ENCODE measurements at regions not wholly inside any gene's neighbourhood (a gene's known extent, or its start where the extent isn't known, plus 50 kb on each side); places are given as distances from the start of the nearest gene placed in this dataset.
"Not testable (repeated sequence)": the region's sequence is repeated elsewhere in the genome, so short reads cannot be mapped to it uniquely, and the experiment has no call there.

- not testable (repeated sequence) for H3K36me3 Mint-ChIP-seq (ENCODE audit: unreplicated experiment); H3K4me1 Mint-ChIP-seq (ENCODE audit: low read depth, unreplicated experiment); H3K27ac Mint-ChIP-seq (ENCODE audit: unreplicated experiment); H3K27me3 Mint-ChIP-seq (ENCODE audit: unreplicated experiment); H3K9me3 Mint-ChIP-seq (ENCODE audit: unreplicated experiment); H3K4me3 Mint-ChIP-seq (ENCODE audit: unreplicated experiment)
- peak; percentile 38 for DNase-seq
These were observed 56.6 kb upstream of the GOLGA8N start for GRCh38 chr15:32536507-32537172.

DNA sequence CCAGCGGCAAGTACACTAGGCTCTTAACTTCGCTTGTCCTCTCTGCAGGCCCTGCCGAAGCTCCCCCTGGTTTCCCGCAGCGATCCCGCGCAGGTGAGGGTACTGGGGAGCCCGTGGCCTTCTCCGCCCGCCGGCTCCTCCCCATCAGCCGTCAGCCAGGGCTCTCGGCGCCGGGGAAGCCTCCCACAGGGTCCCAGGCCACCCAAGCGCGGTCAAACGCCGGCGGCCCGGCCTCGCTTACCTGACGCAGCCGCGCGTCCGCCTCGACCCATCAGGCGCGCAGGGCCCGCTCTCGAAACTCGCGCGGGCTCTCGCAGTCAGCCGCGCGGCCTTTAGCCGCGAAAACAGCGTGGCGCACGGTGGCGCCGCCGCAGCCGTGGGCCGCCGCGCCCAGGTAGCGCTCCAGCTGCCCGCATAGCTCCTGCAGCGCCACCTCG, 57.2 kb upstream of the GOLGA8N start:
- not testable (repeated sequence) for H3K9me3 Mint-ChIP-seq (ENCODE audit: unreplicated experiment); H3K36me3 Mint-ChIP-seq (ENCODE audit: unreplicated experiment); DNase-seq; H3K27me3 Mint-ChIP-seq (ENCODE audit: unreplicated experiment); H3K27ac Mint-ChIP-seq (ENCODE audit: unreplicated experiment); H3K4me3 Mint-ChIP-seq (ENCODE audit: unreplicated experiment); H3K4me1 Mint-ChIP-seq (ENCODE audit: low read depth, unreplicated experiment)

DNA sequence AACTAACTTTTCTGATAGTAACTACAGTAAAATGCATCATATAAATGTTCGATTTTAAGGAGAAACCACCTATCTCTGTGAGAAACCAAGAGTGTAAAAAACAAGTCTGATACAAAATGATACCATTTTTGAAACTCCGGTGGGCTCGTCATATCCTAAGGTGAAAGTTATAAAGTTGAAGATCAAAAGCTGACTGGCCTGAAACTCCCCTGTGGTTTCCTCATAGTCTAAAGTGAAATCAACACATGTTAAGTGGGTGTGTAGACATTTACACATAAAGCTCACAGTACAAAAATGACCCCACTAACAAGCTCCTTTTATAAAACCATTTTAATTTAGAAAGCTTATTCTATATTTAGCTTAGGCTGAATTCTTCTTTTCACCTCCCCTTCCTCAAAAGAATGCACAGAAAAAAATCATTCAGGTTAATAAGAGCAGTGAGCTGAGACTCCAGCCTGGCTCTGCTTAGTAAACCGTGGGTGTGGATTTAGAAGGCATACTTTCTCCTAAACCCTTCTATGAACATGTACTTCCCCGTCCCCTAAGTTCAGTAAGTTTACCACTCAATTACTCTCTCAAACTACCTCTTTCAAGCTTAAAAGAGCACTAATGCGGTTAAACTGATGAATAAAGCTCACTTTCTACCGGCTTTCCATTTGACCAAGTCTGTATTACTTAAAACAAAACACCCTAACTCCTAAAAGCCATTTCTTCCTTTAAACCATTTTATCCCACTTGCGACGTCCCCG, 57.9 kb upstream of the GOLGA8N start:
- not testable (repeated sequence) for H3K9me3 Mint-ChIP-seq (ENCODE audit: unreplicated experiment); DNase-seq; H3K36me3 Mint-ChIP-seq (ENCODE audit: unreplicated experiment); H3K4me1 Mint-ChIP-seq (ENCODE audit: low read depth, unreplicated experiment); H3K27me3 Mint-ChIP-seq (ENCODE audit: unreplicated experiment); H3K4me3 Mint-ChIP-seq (ENCODE audit: unreplicated experiment); H3K27ac Mint-ChIP-seq (ENCODE audit: unreplicated experiment)

- not testable (repeated sequence) for H3K4me3 Mint-ChIP-seq (ENCODE audit: unreplicated experiment); H3K9me3 Mint-ChIP-seq (ENCODE audit: unreplicated experiment); H3K4me1 Mint-ChIP-seq (ENCODE audit: low read depth, unreplicated experiment); DNase-seq; H3K36me3 Mint-ChIP-seq (ENCODE audit: unreplicated experiment); H3K27me3 Mint-ChIP-seq (ENCODE audit: unreplicated experiment); H3K27ac Mint-ChIP-seq (ENCODE audit: unreplicated experiment)
These were observed 67.5 kb upstream of the GOLGA8O start for GRCh38 chr15:32522900-32523299.

- H3K27me3 Mint-ChIP-seq (ENCODE audit: unreplicated experiment); H3K4me1 Mint-ChIP-seq (ENCODE audit: low read depth, unreplicated experiment); DNase-seq; H3K4me3 Mint-ChIP-seq (ENCODE audit: unreplicated experiment); H3K36me3 Mint-ChIP-seq (ENCODE audit: unreplicated experiment); H3K9me3 Mint-ChIP-seq (ENCODE audit: unreplicated experiment); H3K27ac Mint-ChIP-seq (ENCODE audit: unreplicated experiment): not testable (repeated sequence)
These were observed 67.0 kb upstream of the GOLGA8O start for GRCh38 chr15:32522421-32522820.

DNA sequence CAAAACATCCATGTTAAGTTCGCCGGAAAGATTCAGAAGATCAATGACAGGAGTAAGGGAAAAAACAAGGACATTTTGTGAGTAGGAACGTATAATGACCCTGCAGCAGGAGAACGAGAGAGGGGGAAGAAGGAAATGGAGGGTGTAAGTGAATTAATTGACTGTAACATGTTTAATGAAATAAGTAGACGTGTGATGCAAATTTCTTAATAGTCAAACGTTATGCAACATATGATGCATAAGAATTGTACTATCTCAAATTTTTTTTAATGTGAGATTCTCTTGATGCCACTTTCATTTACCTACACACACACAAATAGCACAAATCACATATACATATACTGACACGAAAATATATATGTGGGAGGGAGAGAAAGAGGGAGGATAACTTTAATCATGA, 63.5 kb upstream of the GOLGA8O start:
- H3K4me1 Mint-ChIP-seq (ENCODE audit: low read depth, unreplicated experiment); H3K27me3 Mint-ChIP-seq (ENCODE audit: unreplicated experiment); H3K27ac Mint-ChIP-seq (ENCODE audit: unreplicated experiment); DNase-seq; H3K4me3 Mint-ChIP-seq (ENCODE audit: unreplicated experiment); H3K36me3 Mint-ChIP-seq (ENCODE audit: unreplicated experiment); H3K9me3 Mint-ChIP-seq (ENCODE audit: unreplicated experiment): not testable (repeated sequence)

DNA sequence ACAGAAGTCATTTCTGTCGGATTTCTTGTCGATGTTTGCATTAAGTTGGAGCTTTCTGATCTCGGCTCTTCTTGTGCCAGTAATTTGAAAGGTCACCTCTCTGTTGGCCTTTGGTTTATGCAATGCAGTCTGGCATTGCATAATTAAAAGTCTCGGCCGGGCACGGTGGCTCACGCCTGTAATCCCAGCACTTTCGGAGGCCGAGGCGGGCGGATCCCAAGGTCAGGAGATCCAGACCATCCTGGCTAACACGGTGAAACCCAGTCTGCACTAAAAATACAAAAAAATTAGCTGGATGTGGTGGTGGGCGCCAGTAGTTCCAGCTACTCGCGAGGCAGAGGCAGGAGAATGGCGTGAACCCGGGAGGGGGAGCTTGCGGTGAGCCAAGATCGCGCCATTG, 62.6 kb upstream of the GOLGA8O start:
- not testable (repeated sequence) for H3K9me3 Mint-ChIP-seq (ENCODE audit: unreplicated experiment); H3K4me3 Mint-ChIP-seq (ENCODE audit: unreplicated experiment); H3K27me3 Mint-ChIP-seq (ENCODE audit: unreplicated experiment); H3K4me1 Mint-ChIP-seq (ENCODE audit: low read depth, unreplicated experiment); H3K27ac Mint-ChIP-seq (ENCODE audit: unreplicated experiment); H3K36me3 Mint-ChIP-seq (ENCODE audit: unreplicated experiment)
- peak; percentile 4 for DNase-seq

- H3K27me3 Mint-ChIP-seq (ENCODE audit: unreplicated experiment); H3K36me3 Mint-ChIP-seq (ENCODE audit: unreplicated experiment); H3K4me1 Mint-ChIP-seq (ENCODE audit: low read depth, unreplicated experiment); DNase-seq; H3K27ac Mint-ChIP-seq (ENCODE audit: unreplicated experiment); H3K9me3 Mint-ChIP-seq (ENCODE audit: unreplicated experiment); H3K4me3 Mint-ChIP-seq (ENCODE audit: unreplicated experiment): not testable (repeated sequence)
These were observed 61.5 kb upstream of the GOLGA8O start for GRCh38 chr15:32516954-32517353.

- not testable (repeated sequence) for H3K4me1 Mint-ChIP-seq (ENCODE audit: low read depth, unreplicated experiment); DNase-seq; H3K36me3 Mint-ChIP-seq (ENCODE audit: unreplicated experiment)
These were observed 57.9 kb upstream of the GOLGA8O start for GRCh38 chr15:32513378-32513777.

GRCh38 chr15:32510027-32510426, 54.6 kb upstream of the GOLGA8O start:
- H3K4me1 Mint-ChIP-seq (ENCODE audit: low read depth, unreplicated experiment); H3K27ac Mint-ChIP-seq (ENCODE audit: unreplicated experiment); DNase-seq; H3K4me3 Mint-ChIP-seq (ENCODE audit: unreplicated experiment); H3K36me3 Mint-ChIP-seq (ENCODE audit: unreplicated experiment); H3K27me3 Mint-ChIP-seq (ENCODE audit: unreplicated experiment); H3K9me3 Mint-ChIP-seq (ENCODE audit: unreplicated experiment): not testable (repeated sequence)

More at GRCh38 chr15:32513378-32513777, 57.9 kb upstream of the GOLGA8O start:
- not testable (repeated sequence) for H3K27me3 Mint-ChIP-seq (ENCODE audit: unreplicated experiment); H3K9me3 Mint-ChIP-seq (ENCODE audit: unreplicated experiment); H3K4me3 Mint-ChIP-seq (ENCODE audit: unreplicated experiment); H3K27ac Mint-ChIP-seq (ENCODE audit: unreplicated experiment)

- not testable (repeated sequence) for H3K4me1 Mint-ChIP-seq (ENCODE audit: low read depth, unreplicated experiment); H3K9me3 Mint-ChIP-seq (ENCODE audit: unreplicated experiment); H3K27me3 Mint-ChIP-seq (ENCODE audit: unreplicated experiment); DNase-seq; H3K4me3 Mint-ChIP-seq (ENCODE audit: unreplicated experiment); H3K36me3 Mint-ChIP-seq (ENCODE audit: unreplicated experiment); H3K27ac Mint-ChIP-seq (ENCODE audit: unreplicated experiment)
These were observed 52.6 kb upstream of the GOLGA8O start for GRCh38 chr15:32508081-32508480.

DNA sequence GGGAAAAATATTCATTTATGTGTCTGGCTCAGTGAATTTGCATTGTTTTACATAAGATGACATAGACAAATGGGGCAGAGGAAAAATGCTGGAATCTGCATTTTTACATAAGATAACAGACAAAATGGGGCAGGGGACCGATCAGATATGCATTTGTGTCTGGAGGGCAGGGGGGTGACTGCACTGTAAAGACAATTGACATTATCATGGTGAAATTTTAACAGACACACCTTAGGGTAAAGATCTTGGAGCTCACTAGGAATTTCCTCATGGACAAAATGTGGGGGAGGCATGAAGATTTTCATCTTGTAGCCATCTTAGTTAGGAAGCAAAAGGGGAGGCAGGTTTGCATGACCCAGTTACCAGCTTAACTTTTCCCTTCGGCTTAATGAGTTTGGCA, 51.4 kb upstream of the GOLGA8O start:
- not testable (repeated sequence) for H3K4me1 Mint-ChIP-seq (ENCODE audit: low read depth, unreplicated experiment); H3K9me3 Mint-ChIP-seq (ENCODE audit: unreplicated experiment); H3K27me3 Mint-ChIP-seq (ENCODE audit: unreplicated experiment); H3K36me3 Mint-ChIP-seq (ENCODE audit: unreplicated experiment); H3K4me3 Mint-ChIP-seq (ENCODE audit: unreplicated experiment); DNase-seq; H3K27ac Mint-ChIP-seq (ENCODE audit: unreplicated experiment)

Measured in glutamatergic neuron (in vitro differentiated cells).